Embryonic facial prominence (tissue), 1 donor: ENCODE measurements at regions not wholly inside any gene's neighbourhood (a gene's known extent, or its start where the extent isn't known, plus 50 kb on each side); places are given as distances from the start of the nearest gene placed in this dataset.
"Not testable (repeated sequence)": the region's sequence is repeated elsewhere in the genome, so short reads cannot be mapped to it uniquely, and the experiment has no call there.

Source experiments
- DNase-seq: peaks from one replicate; pipeline ENCODE4 v3.0.0-alpha.2; 2016; ENCODE audit errors: extremely low spot score

DNA sequence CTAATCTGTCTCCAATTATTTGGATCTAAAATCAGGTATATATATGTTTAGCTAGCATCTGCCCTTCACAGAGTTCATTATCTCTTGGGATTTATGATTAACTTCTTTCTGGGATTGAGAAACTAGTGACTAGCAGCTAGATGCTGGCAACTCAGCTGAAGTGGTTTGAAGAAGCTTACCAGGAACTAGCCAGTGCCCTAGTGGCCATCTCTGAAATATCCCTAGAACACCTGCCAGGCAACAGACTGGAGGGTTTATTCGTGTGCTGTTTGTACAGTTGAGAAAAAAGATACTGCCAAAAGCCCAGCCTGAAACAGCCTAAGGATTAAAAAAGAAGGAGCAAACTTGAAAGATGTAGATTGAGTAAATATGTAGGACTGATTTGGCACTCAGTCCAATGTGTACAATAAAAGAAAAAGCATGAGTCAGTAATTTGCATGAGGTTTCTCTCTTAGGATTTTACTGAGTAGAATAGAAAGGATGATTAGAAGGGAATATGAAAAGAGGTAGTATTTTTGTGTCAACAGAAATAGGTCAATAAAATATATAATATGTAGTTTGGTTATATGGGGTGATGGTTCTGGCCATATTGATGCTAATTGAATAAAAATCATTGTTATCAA lies 1144.6 kb upstream of the ADGRL2 start:
- no peak for DNase-seq

DNA sequence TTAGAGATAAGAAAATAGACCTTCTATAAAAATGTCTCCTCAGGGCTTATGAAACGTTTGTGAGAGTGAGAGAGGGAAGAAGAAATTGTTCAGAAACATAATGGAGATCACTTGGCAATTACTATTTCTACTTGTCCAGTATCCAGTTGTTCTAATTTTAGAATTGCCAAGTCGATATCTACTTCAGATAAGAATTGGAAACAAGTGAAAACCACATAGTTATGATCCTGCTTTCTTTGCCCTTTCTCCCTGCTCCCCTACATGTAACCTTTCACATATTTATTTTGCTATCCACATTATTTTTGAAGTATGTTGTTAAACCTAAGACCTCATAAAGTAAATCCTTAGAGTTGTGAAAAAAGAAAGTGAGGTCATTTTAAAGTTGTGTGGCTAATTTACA lies 1154.7 kb upstream of the ADGRL2 start:
- DNase-seq: no peak

DNA sequence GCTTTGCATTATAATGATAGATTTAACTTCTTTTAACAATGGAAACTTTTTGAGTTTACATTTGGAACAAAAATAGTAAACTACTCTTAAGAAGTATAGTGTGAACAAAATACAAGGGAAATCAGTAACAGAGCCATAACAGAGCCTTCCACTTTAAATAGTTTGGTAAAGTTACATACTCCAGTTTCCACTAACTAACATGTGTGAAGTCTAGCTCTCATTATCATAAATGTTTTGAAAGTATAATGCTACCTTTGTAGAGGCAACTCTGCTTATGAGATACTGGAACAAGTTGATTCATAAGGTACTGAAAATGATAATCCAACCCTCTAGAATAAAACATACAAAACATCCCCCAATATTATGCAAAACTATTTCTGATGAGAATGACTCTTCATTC lies 1155.1 kb upstream of the ADGRL2 start:
- DNase-seq: no peak

DNA sequence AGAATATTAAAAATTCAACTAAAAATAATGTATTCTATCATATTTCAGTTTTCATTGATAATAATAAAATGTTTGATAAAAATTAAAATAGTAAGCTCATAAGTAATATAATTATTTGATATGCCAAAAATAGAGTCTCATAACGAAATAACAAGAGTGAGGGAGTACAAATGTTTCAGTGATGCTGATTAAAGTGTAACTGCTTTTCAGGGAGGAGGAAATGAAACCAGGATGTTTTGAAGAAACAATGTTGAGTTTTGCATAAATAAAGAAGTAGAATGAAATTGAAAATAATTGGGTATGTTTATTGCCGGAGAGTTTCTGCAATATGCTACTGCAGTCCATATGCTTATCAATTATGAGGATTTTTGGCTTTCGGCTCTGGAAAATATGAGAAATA lies 1159.8 kb upstream of the ADGRL2 start:
- no peak for DNase-seq

DNA sequence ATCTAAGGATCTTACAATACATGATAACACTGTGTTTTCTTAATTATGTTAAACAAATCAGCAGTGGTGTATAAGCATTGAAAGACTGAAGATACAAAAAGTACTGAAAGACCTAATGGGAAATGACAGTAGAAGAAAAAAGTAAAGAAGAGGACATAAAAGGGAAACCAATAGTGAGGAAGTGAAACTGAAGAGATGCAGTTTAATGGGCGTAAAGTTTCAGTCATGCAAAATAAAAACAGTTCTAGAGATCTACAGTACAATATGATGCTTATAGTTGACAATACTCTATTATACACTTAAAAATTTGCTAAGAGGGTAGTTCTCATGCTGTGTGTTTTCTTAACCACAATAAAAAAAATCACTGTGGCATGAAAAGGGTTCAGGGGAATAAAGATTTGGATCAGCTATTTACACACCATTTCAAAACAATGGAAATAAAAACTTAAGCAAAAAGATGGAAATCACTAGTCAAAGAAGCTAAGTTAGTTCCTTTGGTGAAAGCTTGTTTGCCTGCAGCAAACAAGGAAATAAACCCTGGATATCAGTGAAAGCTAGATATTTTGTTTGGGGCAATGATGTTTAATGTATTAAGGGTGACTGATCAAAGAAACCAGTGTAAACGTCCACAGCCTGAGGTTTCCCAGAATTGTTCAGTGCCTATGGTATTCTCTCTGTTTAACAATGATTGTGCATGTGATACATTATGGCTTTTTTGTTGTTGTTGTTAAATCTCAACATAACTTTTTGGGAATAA lies 1160.8 kb upstream of the ADGRL2 start:
- no peak for DNase-seq

DNA sequence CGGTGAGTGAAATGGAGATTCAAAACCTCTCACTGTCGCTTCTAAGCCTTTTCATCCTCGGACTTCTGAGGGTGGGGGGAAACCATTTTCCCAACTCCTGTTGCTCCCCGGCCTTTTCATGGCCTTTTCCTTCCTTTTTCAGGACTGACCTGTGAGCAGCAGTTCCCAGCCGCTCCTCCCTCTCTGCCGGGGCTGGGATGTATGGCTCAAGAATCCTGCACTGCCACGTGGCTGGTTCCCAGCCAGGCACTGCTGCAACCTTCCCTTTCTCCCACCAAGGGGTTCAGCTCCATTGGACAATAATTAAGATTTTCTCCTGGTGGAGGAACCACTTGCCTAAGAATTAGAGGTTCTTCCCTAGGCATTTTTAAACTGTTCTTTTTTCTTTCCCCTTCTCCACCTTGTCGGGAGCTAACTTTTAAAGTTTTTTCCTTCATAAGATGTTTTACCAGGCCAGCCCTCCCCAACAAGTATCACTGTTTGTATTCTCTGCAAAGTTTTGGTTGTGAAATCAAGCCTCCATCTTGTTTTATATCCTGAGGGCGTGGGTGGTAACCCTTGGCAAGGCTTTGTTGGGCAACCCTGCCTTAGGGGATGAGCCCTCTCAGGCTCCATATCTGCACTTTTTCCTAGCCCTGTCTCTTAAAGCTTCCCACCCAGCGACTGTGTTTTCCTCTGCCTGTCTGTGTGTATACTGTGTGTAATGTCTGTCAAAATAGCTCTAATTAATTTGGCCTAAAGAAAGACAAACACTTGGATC lies 1166.6 kb upstream of the ADGRL2 start:
- DNase-seq: no peak

DNA sequence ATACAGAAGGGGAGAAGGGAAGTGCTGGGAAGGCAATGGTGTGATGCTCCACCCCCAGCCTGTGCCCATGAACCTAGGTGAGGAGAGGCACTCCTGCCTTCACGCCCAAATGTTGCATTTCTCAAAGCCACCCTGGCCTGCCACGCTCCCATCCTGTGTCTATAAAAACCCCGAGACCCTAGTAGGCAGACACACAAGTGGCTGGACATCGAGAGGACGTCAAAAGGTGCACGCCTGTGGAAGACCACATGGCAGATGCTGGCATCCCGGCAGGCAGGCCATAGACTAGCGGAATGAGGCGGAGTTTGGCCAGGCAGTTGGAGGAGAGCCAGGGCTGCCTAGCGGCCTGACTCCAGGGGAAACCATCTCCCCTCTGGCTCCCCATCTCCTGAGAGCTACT lies 1168.5 kb upstream of the ADGRL2 start:
- DNase-seq: no peak

DNA sequence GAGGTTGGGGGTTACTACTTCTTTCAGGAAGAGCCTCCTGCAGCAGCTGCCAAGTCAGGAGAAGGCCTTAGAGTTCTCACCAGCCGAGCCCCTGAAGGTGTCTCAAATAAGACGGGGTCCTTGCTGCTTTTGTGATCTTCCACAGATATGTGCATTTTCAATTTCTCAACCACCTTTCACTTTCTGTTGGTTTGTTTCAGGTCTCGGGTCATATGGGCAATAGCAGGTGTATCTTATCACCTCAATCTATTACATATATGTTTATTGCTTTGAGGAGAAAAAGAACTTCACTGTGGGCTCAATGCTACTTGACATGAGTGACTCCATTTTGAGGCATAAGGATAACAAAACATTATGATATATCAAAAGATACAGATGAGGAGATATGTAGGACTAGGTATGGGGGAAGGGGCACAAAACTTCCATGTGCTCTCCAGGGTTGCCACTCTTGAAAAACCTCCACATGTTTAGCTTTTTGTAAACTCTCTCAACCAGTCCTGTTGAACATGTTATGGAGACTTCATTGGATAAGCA lies 1171.4 kb upstream of the ADGRL2 start:
- DNase-seq: no peak

DNA sequence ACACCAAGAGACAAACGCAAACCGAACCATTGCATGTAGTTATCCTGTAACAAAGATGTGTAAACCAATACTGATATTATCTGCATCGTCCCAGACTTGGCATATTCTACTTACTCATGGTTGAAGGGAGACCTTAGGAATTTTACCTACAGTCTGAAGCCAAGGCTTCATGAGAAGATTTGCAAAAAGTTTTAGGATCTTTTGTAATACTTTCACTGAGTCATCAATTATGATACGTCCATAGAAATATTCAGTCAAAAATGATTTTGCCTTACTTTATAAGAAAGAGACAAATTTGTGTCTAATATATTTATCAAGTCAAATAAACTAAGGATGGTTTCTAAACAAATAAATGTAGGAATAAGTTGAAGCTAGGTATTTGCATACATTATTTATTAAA lies 1176.1 kb upstream of the ADGRL2 start:
- DNase-seq: no peak

DNA sequence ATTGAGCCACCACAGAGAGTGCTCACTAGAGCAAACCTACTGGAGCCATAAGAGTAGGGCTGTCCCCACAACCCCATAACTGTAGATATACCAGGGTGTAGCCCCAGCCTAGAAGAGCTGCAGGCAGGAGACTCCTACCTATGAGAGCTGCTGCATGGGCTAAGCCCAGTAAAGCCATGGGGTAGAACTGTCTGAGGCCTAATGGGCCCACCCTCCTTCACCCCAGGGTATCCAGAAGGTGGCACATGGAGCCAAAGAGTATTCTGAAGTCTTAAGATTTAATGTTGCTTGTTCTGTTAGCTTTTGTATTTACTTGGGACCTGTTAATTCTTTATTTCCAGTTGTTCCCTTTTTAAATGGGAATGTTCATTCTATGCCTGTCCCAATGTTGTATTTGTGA lies 1193.7 kb upstream of the ADGRL2 start:
- no peak for DNase-seq

DNA sequence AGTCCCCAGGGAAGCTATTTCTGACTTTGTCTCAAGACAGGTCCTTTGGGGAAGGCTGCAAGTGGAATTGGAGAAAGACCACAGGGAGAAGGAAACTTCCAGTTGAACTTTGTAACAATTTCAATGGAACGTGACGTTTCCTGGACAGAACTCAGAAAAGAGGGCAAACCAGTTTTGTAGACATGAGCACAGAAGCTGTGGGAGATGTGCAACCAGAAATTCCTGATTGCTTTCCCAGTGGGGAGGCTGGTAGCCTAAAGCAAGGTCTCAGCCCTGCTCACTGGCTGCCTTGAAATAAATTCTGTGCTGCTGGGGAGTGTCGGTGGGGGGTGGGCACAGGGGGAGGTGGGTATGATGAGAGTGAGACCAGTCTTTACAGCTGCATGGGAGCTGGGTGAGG lies 1206.7 kb upstream of the ADGRL2 start:
- no peak for DNase-seq

DNA sequence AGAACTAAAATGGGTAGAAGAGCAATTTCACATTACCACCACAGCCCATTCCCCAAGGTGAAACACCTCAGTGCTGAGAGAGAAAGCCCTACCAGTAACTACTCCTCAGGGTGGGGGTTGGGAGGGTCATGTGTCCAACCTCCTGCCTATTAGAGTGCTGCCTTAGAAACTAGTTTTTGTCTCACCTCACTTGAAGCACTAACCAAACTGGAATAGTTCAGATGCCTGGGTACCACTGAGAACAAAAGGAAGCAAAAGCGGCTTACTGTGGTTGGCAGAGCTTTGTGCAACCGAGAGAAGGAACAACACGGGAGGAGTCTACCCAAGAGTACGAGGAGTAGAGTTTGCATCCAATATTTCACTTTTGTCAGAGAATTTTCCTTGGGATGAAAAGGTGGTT lies 1207.5 kb upstream of the ADGRL2 start:
- DNase-seq: no peak

DNA sequence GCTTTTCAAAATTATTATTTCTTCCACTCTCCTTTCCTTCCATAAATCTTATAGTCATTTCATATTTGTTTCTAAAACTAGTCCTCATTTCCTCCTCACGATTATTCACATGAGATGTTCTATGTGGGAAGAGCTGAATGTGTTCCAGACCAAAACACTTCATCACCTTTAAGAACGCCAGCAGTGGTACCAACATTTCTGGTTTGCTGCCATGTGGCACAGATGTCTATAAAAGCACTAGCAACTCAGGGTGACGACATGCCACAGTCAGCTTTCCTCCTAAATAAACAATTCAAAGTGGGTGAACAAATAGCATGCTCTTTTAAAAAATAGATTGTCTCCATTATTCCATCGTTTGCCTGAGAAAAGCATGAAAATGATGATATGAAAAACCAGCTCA lies 1217.8 kb upstream of the ADGRL2 start:
- no peak for DNase-seq

DNA sequence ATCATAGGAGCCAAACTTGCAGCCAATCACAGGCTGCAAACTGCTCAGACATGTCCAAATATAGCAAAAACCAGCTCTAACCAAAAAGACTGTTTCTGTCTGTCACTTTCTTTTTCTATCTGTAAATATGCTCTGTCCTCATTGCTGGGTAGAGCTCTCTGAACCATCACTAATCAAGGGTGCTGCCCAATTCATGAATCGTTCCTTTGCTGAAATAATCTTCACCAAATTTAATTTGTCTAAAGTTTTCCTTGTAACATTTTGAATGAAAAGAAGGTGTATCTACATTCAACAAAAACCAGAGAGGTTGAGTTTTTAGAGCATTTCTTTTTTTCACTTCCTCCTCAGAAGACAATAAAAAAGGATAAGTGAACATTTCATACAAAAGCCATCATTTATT lies 1221.7 kb upstream of the ADGRL2 start:
- no peak for DNase-seq

DNA sequence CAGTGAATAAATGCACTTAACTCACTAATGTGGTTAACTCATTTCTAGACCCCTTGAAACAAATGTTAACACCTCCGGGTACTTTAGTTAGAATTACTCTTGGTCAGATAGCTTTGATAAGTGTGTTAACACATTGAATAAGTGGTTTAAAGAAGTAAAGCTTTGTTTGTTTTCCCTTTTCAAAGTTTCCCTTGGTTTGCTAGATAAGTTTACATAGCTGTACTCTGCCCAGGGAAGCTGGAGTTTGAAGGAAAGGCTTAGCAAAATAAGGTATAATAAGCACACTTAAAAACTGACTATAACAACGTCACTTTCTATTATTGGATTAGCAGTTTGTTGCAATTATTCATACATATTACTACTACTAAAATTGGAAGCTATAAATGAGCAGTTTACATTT lies 1233.9 kb upstream of the ADGRL2 start:
- no peak for DNase-seq

DNA sequence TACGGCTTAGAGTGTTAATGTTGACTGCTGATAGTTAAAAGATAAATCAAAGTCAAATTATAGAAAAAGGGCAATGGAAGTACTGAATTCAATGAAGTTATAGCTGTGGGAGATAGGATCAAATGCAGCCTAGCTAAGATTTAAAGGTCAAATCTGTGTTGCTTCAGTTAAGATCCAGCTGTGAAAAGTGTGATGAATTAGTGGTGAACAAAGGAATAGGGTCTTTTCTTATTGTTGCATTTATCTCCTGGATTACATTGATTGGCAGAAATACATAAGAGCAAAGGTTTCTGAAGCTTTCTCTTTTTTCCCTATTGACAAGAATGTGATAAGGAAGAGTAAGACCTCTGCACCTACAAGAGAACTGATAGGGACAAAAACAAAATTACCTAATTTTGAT lies 1234.6 kb upstream of the ADGRL2 start:
- no peak for DNase-seq

DNA sequence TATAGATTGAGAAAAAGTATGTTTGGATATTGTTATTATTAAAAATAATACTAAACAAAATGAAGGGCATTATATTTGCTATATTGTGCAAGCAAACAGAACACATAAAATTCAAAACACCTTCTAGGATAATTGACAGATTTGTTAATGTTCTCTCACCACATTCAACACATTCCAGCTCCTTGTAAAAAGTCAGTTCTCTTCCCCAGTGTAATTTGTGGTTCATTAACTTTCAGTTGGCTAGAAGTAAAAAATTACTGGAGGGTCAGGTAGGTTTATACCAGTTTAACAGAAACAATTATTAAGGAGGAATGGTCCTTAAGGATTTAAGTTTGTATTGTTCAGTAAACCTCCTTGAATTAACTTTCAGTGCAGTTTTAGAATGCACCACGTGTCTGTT lies 1235.3 kb upstream of the ADGRL2 start:
- no peak for DNase-seq

DNA sequence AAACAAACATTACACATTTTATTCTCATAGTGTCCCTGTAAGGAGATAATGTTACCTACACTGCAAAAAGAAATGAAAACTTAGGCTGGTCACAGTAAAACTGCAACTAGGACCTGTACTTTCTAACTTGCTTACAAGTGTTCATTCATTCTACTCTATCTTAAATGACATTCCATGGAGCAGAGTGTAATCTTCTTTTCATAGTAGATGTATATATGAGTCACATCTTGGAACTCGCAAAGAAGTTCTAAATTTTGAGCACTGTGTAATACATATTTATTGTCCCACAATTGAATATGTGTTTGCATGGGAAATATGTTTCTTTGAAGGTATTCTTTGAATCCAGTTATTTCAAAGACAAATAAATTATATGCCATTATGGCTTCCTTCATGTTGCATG lies 1258.5 kb upstream of the ADGRL2 start:
- DNase-seq: no peak

DNA sequence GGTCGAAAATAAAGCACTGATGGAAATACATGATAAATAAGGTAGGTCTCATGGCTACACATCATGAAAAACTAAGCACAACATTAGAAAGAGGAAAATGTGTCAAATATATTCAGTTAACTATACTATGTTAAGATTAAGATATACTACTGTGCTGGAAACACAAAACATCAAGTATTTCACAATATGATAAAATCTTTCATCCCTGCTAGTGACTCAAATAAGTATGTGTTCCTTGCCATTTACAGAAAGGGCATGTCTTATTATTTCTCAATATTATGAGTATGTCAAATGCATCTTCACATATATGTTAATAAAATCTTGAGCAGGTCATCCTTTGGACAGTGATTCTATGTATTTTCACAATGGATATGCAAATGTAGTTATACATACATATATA lies 1260.1 kb upstream of the ADGRL2 start:
- DNase-seq: no peak

DNA sequence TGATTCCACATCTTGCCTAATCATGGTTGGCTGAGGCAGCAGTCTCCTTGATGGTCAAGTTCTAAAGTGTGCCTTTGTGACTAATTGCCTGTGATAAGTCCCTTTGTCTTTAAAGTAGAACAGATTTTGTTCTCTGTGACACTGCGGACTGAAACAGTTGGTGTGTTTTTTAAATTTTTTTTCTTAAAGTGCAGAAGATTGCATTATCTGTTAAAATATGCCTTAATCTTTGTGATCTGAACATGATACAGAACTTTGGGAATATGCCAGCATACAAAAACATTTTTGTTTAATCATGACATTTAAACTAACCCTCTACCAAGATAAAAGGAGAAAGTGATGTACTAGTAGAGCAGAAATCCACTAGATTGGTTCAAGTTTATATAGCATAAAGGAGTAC lies 1260.6 kb upstream of the ADGRL2 start:
- no peak for DNase-seq

DNA sequence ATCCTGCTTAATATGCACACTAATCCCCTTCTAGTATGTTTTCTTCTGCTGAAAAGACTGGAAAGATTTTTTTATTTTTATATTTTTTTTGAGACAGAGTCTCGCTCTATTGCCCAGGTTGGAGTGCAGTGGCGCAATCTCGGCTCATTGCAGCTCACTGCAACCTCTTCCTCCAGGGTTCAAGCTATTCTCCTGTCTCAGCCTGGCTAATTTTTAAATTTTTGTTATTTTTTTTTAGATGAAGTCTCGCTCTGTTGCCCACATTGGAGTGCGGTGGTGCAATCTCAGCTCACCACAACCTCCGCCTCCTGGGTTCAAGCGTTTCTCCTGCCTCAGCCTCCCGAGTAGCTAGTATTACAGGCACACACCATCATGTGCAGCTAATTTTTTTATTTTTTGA lies 1261.4 kb upstream of the ADGRL2 start:
- DNase-seq: not testable (repeated sequence)

DNA sequence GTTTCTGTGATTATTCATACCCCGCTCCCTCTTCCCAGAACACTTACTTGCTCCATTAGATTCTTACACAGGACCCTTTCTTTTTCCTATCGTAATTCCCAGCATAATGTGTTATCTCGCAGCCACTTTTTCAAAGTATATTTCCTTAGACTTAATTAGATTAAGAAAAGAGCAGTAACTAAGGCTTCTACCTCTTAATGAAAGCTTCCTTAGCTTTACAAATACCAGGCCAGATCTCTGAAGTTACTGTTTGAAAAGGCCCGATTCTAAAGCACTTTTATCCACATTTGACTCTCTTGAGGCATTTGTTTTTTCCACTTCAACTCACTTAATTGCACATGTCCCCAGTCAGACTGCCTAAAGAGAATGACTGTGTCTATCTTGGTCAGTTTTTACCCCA lies 1264.3 kb upstream of the ADGRL2 start:
- no peak for DNase-seq

DNA sequence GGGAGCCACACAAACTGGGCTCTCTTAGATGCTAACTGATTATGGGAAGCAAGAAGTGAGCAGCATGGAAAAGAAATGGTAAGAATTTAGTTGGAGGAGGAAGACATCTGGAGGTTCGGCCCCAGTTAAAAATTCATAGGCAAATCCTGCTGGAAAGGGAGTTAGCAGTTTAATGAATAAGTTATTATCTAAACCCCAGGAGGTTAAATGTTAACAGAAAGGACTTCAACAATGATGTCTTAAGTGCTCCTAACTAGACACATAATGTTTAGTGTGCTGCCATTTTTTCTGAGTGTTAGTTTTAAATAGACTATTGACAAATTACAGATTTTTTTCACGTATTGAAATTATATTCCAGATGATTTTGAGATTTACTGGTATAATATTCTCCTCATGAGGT lies 1265.3 kb upstream of the ADGRL2 start:
- no peak for DNase-seq
